OCI-LY3 (cell line): ENCODE measurements at regions not wholly inside any gene's neighbourhood (a gene's known extent, or its start where the extent isn't known, plus 50 kb on each side); places are given as distances from the start of the nearest gene placed in this dataset.

Source experiments
- H2AFZ ChIP-seq: fragments of 200-600, 300-600 bp; shearing (Covaris generic); 2 replicates; pipeline ENCODE4 v1.6.0; 2014; ENCODE audit warnings: antibody characterized with exemption, low read depth, low read length
- H3K27ac ChIP-seq: fragments of 200-600, 300-600 bp; sonication (generic); 2 replicates; pipeline ENCODE4 v1.5.1; 2014; ENCODE audit warnings: mild to moderate bottlenecking, low read length, moderate library complexity, mixed read lengths
- H3K27me3 ChIP-seq: fragments of 200-600, 300-600 bp; sonication (generic); 2 replicates; pipeline ENCODE4 v1.6.1; 2014; ENCODE audit warnings: low read depth, low read length, mixed read lengths
- H3K36me3 ChIP-seq: fragments of 200-600, 300-600 bp; sonication (generic); replicated peaks from 2 replicates; pipeline ENCODE3; 2014; ENCODE audit warnings: low read depth, low read length, mixed read lengths
- H3K4me1 ChIP-seq: fragments of 300-600, 200-600 bp; sonication (generic); 2 replicates; pipeline ENCODE4 v1.6.1; 2014; ENCODE audit warnings: low read length, mixed read lengths
- H3K4me2 ChIP-seq: fragments of 200-600, 300-600 bp; sonication (generic); 2 replicates; pipeline ENCODE4 v1.6.1; 2014; ENCODE audit warnings: low read length, mixed read lengths
- H3K4me3 ChIP-seq: fragments of 300-600, 200-600 bp; sonication (generic); 2 replicates; pipeline ENCODE4 v1.5.1; 2014; ENCODE audit warnings: antibody characterized with exemption, mild to moderate bottlenecking, low read length, moderate library complexity
- H3K79me2 ChIP-seq: fragments of 300-600, 200-600 bp; shearing (Covaris generic); 2 replicates; pipeline ENCODE4 v1.6.1; 2014; ENCODE audit warnings: mild to moderate bottlenecking, low read length, mixed read lengths
- H3K9ac ChIP-seq: fragments of 300-600, 200-600 bp; shearing (Covaris generic); 2 replicates; pipeline ENCODE4 v1.6.0; 2014; ENCODE audit warnings: mild to moderate bottlenecking, low read length, moderate library complexity
- H3K9me3 ChIP-seq: fragments of 200-600, 300-600 bp; shearing (Covaris generic); 2 replicates; pipeline ENCODE4 v1.6.1; 2014; ENCODE audit warnings: low read length, mixed read lengths; ENCODE audit not compliant: insufficient read depth
- H4K20me1 ChIP-seq: fragments of 200-600, 300-600 bp; sonication (generic); 2 replicates; pipeline ENCODE4 v1.6.1; 2016; ENCODE audit warnings: low read length, mixed read lengths; ENCODE audit not compliant: insufficient read depth
- EZH2phosphoT487 ChIP-seq: fragments of 200-600 bp; shearing (Covaris generic); IDR thresholded peaks from 2 replicates; pipeline ENCODE4 v1.6.1; 2018; ENCODE audit warnings: antibody characterized with exemption, mixed run types, low read depth
- TF ChIP-seq, protein P1 (sequence below): fragments of 200-600, 300-600 bp; sonication (generic); IDR thresholded peaks from 2 replicates; pipeline ENCODE4 v1.5.1; 2014; ENCODE audit warnings: antibody characterized with exemption, low read length, low read depth

DNA sequence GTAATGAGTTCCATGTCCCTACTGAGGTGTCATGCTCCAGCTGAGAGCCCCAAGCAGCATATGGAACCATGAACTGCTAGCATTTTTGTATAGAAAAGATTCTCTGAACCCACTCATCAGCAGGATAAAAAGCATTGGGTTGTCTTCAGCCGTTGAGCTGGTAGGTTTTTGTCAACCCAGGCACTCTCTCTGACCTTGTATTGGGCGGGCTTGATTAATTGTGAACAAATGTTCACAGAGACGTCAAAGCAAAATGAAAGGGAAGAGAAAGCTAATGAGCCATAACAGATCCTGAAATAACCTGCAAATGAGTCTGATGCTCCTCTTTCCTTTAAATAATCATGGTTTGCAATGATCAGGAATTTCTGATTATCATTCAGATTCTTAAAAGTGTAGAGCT is 924.7 kb upstream of the CELF2 start:
- TF ChIP-seq EZH2phosphoT487: no peak
- TF ChIP-seq, protein P1, sequence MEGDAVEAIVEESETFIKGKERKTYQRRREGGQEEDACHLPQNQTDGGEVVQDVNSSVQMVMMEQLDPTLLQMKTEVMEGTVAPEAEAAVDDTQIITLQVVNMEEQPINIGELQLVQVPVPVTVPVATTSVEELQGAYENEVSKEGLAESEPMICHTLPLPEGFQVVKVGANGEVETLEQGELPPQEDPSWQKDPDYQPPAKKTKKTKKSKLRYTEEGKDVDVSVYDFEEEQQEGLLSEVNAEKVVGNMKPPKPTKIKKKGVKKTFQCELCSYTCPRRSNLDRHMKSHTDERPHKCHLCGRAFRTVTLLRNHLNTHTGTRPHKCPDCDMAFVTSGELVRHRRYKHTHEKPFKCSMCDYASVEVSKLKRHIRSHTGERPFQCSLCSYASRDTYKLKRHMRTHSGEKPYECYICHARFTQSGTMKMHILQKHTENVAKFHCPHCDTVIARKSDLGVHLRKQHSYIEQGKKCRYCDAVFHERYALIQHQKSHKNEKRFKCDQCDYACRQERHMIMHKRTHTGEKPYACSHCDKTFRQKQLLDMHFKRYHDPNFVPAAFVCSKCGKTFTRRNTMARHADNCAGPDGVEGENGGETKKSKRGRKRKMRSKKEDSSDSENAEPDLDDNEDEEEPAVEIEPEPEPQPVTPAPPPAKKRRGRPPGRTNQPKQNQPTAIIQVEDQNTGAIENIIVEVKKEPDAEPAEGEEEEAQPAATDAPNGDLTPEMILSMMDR: no peak
- Histone ChIP-seq H3K9ac (no peak overlapping the region), H3K4me2 (no peak overlapping the region), H3K4me1 (no peaks in the 10 kb centered on the region), H3K27me3 (no peaks in the 10 kb centered on the region), H3K36me3 (no peaks in the 10 kb centered on the region), H3K79me2 (no peaks in the 10 kb centered on the region), H2AFZ (no peak overlapping the region), H3K9me3 (no peaks in the 10 kb centered on the region), H4K20me1 (no peaks in the 10 kb centered on the region), H3K4me3 (no peak overlapping the region), H3K27ac (no peak overlapping the region)

DNA sequence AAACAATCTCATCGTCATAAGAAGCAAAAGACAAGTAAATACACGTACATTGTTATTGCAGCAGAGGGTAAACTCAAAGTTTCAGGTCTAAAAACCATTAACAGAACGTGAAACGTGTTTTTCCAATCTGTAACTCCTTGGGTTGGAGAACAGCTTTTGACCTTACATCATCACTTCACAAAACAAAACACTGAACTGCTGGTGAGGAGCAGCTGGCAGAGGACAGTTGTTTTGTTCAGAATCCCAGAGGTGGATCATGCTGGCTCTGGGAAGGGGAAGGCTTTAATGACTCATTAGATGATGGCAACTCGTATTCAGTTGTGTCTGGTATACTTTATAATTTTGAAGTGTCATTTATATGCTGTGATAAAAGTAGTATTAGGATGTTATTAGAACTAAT is 923.0 kb upstream of the CELF2 start:
- TF ChIP-seq, protein P1: no peak
- TF ChIP-seq EZH2phosphoT487: no peak
- no peak overlapping the region for H2AFZ ChIP-seq
- H3K36me3 ChIP-seq: no peaks in the 10 kb centered on the region

DNA sequence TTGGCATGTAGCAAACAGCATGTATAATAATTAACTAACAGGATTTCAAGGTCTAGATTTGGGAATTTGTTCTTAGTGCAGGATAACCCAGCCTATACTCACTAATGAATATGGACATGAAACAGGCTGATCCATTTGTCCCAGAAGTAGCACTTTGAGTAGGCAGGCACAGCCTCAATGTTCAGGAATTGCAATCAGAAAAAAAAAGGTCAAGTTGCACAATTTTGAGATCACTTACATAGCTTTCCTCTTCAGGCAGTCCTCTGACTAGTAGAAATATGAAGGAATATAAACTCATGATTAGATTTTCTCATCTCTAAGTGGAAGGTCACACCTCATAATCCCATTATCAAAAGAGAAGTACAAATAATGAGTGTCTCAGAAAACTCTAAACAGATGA is 921.4 kb upstream of the CELF2 start:
- no peak overlapping the region for H3K9ac ChIP-seq
- TF ChIP-seq, protein P1: no peak
- TF ChIP-seq EZH2phosphoT487: no peak
- H3K36me3 ChIP-seq: no peaks in the 10 kb centered on the region
- no peaks in the 10 kb centered on the region for H4K20me1 ChIP-seq
- H2AFZ ChIP-seq: no peak overlapping the region
- no peak overlapping the region for H3K4me2 ChIP-seq
- no peaks in the 10 kb centered on the region for H3K4me1 ChIP-seq
- no peaks in the 10 kb centered on the region for H3K79me2 ChIP-seq
- no peaks in the 10 kb centered on the region for H3K9me3 ChIP-seq
- H3K27ac ChIP-seq: no peak overlapping the region
- no peaks in the 10 kb centered on the region for H3K27me3 ChIP-seq
- no peak overlapping the region for H3K4me3 ChIP-seq

More for the DNA sequence above, 923.0 kb upstream of the CELF2 start:
- no peak overlapping the region for H3K27ac ChIP-seq
- H3K4me3 ChIP-seq: no peak overlapping the region
- H3K4me1 ChIP-seq: no peaks in the 10 kb centered on the region
- no peak overlapping the region for H3K4me2 ChIP-seq
- no peaks in the 10 kb centered on the region for H3K9me3 ChIP-seq
- H4K20me1 ChIP-seq: no peaks in the 10 kb centered on the region
- no peaks in the 10 kb centered on the region for H3K27me3 ChIP-seq
- H3K79me2 ChIP-seq: no peaks in the 10 kb centered on the region
- H3K9ac ChIP-seq: no peak overlapping the region

DNA sequence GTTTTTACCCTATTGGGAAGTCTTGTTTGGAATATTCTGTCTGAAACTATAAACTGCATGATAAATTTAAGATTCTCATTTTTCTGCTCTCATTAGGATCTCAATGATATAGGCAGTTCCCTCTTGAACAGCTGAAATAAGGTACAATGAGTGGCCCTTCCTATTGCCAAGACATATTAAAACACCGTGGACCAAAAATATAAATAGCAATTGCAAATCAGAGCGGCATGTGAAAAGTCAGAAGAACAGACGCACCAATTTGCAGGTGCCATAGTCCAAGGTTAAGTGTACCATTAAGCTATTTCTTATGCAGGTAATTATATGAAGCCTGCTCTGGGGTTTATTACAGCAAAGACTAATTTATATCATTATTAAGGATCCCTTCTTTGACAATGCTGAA is 920.8 kb upstream of the CELF2 start:
- no peaks in the 10 kb centered on the region for H4K20me1 ChIP-seq
- no peak overlapping the region for H3K27ac ChIP-seq
- H3K9me3 ChIP-seq: no peaks in the 10 kb centered on the region
- no peaks in the 10 kb centered on the region for H3K36me3 ChIP-seq
- no peak overlapping the region for H3K4me2 ChIP-seq
- no peak overlapping the region for H3K9ac ChIP-seq
- no peak overlapping the region for H2AFZ ChIP-seq
- H3K79me2 ChIP-seq: no peaks in the 10 kb centered on the region
- no peaks in the 10 kb centered on the region for H3K4me1 ChIP-seq
- H3K4me3 ChIP-seq: no peak overlapping the region
- H3K27me3 ChIP-seq: no peaks in the 10 kb centered on the region
- TF ChIP-seq, protein P1: no peak
- TF ChIP-seq EZH2phosphoT487: no peak
